ENCODE measurements at regions not wholly inside any gene's neighbourhood (a gene's known extent, or its start where the extent isn't known, plus 50 kb on each side); places are given as distances from the start of the nearest gene placed in this dataset.

- H3K36me3 ChIP-seq (ENCODE audit: control insufficient read depth in 2 of 2, insufficient read depth in 2 of 2, low read length in 1 of 2) = no peaks in the 10 kb centered on the region
- H3K4me1 ChIP-seq (ENCODE audit: control insufficient read depth, insufficient read depth, low read length) = no peaks in the 10 kb centered on the region
- SMC1A ChIA-PET (ENCODE audit: uncharacterized antibody, unreplicated experiment) = interaction anchor here (1.0 kb wide), 1 partner anchor 15 kb away, joined by 3 read pairs; no protein-coding TSS in a partner anchor
- H3K9me3 ChIP-seq (replicated peaks; ENCODE audit: control insufficient read depth, insufficient read depth, low read length) = no peaks in the 10 kb centered on the region
- CTCF ChIA-PET = no interaction called here
- no peak overlapping the region for H2AFZ ChIP-seq (ENCODE audit: control insufficient read depth, low read depth, low read length)
- no peaks in the 10 kb centered on the region for H3K79me2 ChIP-seq (ENCODE audit: control insufficient read depth, insufficient read depth, low read length)
- no peak overlapping the region for H3K9ac ChIP-seq (ENCODE audit: control insufficient read depth, insufficient read depth, low read length)
- H3K4me2 ChIP-seq (ENCODE audit: control insufficient read depth, insufficient read depth) = no peak overlapping the region
- intact Hi-C loops (cut with micrococcal nuclease; ENCODE audit: unreplicated experiment) = no loop called here
- in situ Hi-C loops (cut with MboI) = no loop called here
- RAD21 ChIA-PET (ENCODE audit: unreplicated experiment) = no interaction called here
- no peak for ATAC-seq
- no peak for DNase-seq (ENCODE audit: low read depth, low spot score)
- no peaks in the 10 kb centered on the region for H4K20me1 ChIP-seq (ENCODE audit: control insufficient read depth, insufficient read depth)
- no peak for TF ChIP-seq CBX3 (IDR thresholded peaks at IDR 0.05; ENCODE audit: borderline replicate concordance, low read depth)
- TF ChIP-seq MEF2B (IDR thresholded peaks at IDR 0.05; ENCODE audit: partially characterized antibody, poor library complexity, severe bottlenecking) = no peak
- no peak for TF ChIP-seq ATF7 (IDR thresholded peaks at IDR 0.05; ENCODE audit: low read depth)
- TF ChIP-seq ZSCAN29 (IDR thresholded peaks at IDR 0.05) = no peak
- no peak for TF ChIP-seq IRF5 (IDR thresholded peaks at IDR 0.05; ENCODE audit: borderline replicate concordance)
- TF ChIP-seq FOXK2 (IDR thresholded peaks at IDR 0.05) = no peak
- no peak for TF ChIP-seq NR2F1 (conservative IDR thresholded peaks at IDR 0.05)
- no peak for TF ChIP-seq SMARCA5 (IDR thresholded peaks at IDR 0.05)
- no peak for TF ChIP-seq ZNF687 (IDR thresholded peaks at IDR 0.05)
- BruUV-seq (replicated peaks) = no TSS peak
- WGBS (ENCODE audit: insufficient coverage, insufficient replicate concordance, low lambda C conversion rate, missing lambda C conversion rate) = 0% methylated on average over 4 of the region's 4 CpGs
- no peaks in the 10 kb centered on the region for H3K27me3 ChIP-seq (replicated peaks in 1 of 2; ENCODE audit: control insufficient read depth in 2 of 2, insufficient read depth in 2 of 2, low read length in 1 of 2)
- POLR2A ChIA-PET = no interaction called here
- H3K27ac ChIP-seq (ENCODE audit: control insufficient read depth, insufficient read depth) = no peak overlapping the region
- no peak overlapping the region for H3K4me3 ChIP-seq
- FAIRE-seq = no peak
Measured at GRCh38 chr18:39105104-39105503, 1539.5 kb upstream of the CELF4 start.

Measured in GM12878 (cell line).